Dedifferentiated amniotic fluid mesenchymal stem cell (primary cell): ENCODE measurements at regions not wholly inside any gene's neighbourhood (a gene's known extent, or its start where the extent isn't known, plus 50 kb on each side); places are given as distances from the start of the nearest gene placed in this dataset.
"Not testable (repeated sequence)": the region's sequence is repeated elsewhere in the genome, so short reads cannot be mapped to it uniquely, and the experiment has no call there.

Source experiments
- DNase-seq: peaks from one replicate; pipeline ENCODE4 v3.0.0-alpha.2; 2016; ENCODE audit errors: extremely low spot score

DNA sequence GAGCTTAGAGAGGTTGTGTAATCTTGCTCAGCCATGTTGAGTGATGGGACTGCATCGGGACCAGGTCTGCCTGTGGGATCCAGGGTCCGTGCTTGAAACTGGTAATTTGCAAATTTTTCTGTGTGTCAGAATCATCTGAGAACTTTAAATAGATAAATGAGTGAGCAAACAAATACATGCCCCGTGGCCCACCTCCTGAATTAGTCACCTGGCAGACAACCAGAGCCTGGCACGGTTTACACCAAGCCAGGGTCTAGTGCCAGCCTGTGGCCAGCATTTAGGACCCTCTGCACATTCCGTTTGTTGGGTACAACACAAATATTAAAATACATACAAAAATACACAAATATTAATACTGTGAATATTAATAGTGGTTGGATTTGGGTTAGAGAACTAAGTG lies 90.6 kb upstream of the STOX2 start:
- DNase-seq = no peak

DNA sequence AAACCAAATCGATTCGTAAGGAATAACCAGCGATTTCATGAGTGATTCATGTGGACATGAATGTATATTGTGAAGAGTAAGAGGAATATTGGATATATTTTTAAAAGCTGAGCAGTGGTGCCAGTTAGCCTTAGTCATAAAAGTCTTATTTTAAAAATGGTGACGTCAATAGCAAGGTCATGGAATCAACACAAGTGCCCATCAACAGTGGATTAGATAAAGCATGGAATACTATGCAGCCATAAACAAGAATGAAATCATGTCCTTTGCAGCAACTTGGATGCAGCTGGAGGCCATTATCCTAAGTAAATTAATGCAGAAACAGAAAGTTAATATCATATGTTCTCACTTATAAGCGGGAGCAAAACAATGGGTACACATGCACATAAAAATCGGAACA lies 89.0 kb upstream of the STOX2 start:
- DNase-seq = no peak

DNA sequence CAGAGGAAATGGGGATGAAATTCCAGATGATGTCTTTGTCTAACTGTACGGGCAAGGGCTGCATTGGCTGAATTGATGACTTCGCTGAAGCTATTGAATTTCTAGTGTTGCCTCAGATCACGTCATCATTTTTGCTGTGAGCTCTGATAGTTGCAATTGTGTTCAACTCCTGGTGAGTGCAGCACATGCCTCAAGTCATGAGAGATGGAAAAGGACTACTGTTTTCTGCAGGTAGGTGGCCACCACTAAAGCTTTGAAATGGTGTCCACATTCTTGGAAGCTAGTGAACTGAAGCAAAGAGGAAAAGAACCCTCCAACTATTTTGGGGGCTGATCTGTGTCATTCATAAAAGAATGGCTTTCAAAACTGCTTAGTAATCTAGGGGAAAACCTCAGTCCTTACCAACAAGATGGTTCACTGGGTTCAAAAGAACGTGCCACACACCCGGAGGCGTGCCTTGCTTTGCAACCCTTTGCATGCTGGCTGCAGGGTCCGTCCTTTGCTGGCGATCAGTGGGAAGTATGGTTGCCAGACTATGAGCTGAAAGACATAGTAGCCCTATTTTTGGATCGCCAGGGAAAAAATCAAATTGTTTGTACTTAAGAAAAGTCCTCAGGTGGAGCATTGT lies 88.1 kb upstream of the STOX2 start:
- no peak for DNase-seq

DNA sequence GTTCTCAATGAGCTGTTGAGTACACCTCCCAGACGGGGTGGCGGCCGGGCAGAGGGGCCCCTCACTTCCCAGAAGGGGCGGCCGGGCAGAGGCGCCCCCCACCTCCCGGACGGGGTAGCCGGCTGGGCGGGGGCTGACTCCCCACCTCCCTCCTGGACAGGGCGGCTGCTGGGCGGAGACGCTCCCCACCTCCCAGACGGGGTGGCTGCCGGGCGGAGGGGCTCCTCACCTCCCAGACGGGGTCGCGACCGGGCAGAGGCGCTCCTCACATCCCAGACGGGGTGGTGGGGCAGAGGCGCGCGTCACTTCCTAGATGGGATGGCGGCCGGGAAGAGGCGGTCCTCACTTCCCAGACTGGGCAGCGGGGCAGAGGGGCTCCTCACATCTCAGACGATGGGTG lies 86.5 kb upstream of the STOX2 start:
- DNase-seq = not testable (repeated sequence)

GRCh38 chr4:183821076-183821853 lies 83.8 kb upstream of the STOX2 start:
- DNase-seq = no peak

GRCh38 chr4:183823434-183823833 lies 81.7 kb upstream of the STOX2 start:
- DNase-seq = no peak

DNA sequence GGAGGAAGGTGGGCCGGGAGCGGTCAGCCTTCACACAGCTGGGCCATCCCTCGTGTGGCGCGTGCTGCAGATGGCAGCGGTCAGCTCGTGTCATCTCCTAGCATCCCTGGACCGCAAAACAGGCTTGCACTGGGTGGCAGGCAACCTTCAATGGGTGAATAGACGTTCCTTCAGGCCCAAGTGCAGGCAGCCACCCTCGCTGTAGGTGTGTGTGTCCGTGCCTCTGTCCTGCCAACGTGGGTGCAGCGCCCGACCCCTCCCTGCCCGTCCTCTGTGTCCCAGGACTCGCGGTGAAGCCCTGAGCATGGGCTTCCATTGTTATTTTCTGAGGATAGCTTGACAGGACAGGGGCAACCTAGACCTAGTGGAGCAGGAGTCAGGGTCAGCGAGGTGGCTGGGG lies 79.8 kb upstream of the STOX2 start:
- DNase-seq = no peak

DNA sequence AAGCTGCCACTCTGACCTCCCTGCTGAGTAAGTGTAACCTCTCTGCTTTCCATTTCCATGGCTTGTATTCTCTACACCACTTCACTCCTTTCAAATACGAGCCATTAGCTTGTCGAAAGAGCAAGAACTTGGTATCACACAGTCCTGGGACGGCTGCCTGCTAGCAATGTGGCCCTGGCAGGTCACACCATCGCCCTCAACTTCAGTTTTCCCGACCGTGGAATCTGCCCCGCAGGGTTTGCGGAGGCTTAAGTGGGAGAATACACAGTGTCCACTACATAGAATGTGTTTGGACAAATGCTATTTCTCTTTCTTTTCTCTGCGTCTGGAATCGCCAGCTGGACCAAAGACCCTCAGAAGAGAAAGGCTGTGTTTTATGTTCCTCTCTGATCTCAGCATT lies 78.6 kb upstream of the STOX2 start:
- no peak for DNase-seq

- no peak for DNase-seq
Measured at GRCh38 chr4:183828125-183828524, 77.0 kb upstream of the STOX2 start.

GRCh38 chr4:183828839-183829238 lies 76.3 kb upstream of the STOX2 start:
- DNase-seq = no peak

DNA sequence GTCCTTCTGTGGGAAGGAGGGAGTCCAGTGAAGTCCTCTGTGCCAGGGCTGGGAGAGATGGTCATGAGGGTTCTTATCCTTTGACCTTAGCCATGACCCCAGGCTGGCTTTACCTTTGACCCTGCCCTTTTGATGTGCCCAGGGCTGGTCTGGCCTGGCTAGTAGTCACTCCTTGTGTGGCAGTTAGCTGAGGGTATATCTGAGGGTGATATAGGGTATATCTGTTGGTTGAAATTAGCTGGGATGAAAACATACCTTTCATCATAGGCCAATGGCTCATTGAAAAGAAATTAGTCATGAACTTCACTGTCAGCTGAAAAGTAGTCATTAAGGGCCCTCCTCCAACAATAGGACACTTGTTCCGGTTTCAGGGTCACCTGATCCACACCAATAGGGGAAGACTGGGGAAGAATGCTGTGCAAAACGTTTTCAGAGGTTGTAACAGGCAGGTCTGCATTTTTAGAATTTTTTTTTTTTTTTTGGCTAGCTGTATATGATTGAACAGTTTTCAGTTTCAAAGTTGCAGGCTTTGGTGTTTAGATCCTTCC lies 74.6 kb upstream of the STOX2 start:
- DNase-seq = no peak

DNA sequence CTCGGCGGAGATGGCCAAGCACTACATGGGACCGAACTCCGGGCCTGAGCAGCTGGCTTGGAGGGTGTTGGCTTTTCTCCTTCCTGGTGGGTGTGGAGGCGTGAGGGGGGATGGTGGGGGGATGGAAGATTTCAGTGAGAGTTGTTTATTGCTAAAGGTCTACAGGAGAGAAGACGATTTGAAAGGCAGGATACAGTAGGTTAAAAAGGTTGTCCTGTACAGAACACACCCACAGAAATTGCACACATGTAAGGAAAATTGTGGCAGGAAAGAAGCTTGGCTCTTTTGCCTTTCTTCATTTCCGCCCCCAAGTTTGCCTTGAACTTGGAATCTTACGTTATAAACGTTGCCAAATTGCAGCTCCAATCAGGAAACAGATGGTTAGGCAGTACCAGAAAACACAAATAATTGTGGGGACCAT lies 74.1 kb upstream of the STOX2 start:
- no peak for DNase-seq

- DNase-seq = no peak
Measured at GRCh38 chr4:183831683-183832082, 73.4 kb upstream of the STOX2 start.

DNA sequence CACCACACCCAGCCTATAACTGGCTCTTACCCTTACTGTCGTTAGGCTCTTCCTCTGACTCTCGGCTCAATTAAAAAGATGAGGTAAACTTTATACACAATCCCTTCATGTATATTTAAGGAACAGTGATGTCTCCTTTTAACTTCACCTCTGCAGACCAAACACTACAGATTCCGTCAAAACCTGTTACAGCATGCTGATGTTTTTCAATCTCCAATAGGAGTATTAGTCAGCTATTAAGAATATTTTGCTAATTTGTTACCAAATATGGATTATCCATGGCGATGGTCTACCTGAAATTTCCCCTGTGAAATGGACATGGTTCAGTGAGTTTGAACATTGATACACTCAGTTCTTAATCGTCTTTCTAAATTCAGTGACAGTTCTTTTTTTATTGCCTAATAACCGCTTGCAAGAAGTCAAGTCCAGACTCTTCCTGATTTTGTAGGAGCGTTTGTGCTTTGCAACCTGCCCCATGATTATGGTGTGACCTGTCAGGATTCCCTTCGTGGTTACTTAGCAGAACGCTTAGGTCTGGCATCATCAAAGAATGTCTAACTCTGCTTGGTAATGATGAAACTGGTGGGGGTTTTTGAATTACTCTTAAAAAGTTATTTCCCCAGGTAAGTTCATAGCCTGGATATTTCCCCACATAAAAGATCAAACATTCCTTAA lies 72.2 kb upstream of the STOX2 start:
- DNase-seq = no peak

DNA sequence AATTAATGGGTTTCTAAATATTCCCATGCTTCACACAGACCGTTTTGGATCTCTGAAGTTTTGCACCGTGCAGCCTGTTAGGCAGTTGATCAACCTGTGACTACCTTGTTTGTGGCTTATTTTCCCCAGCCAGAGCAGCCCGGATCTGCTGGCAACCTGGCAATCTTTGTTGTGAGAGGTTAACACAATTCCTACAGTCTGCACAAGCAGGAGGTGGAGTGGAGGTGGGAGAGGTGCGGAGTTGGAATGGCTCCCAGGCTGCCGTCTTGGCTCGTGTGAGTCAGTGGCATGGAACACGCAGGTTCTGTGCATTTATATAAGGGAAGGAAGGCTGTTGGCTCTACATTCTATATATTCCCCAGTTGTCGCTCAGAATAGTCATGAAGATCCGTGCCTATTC lies 70.9 kb upstream of the STOX2 start:
- no peak for DNase-seq

DNA sequence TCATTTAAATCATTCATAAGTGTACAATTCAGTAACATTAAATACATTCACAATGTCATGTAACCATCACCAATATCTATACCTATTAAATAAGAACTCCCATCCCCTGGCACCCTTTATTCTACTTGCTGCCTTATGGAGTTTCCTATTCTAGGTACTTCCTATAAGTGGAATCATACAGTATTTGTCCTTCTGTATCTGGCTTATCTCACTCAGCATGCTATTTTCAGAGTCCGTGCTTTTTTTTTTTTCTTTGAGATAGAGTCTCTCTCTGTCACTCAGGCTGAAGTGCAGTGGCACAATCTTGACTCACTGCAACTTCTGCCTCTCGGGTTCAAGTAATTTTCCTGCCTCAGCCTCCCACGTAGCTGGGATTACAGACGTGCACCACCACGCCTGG lies 67.9 kb upstream of the STOX2 start:
- no peak for DNase-seq

DNA sequence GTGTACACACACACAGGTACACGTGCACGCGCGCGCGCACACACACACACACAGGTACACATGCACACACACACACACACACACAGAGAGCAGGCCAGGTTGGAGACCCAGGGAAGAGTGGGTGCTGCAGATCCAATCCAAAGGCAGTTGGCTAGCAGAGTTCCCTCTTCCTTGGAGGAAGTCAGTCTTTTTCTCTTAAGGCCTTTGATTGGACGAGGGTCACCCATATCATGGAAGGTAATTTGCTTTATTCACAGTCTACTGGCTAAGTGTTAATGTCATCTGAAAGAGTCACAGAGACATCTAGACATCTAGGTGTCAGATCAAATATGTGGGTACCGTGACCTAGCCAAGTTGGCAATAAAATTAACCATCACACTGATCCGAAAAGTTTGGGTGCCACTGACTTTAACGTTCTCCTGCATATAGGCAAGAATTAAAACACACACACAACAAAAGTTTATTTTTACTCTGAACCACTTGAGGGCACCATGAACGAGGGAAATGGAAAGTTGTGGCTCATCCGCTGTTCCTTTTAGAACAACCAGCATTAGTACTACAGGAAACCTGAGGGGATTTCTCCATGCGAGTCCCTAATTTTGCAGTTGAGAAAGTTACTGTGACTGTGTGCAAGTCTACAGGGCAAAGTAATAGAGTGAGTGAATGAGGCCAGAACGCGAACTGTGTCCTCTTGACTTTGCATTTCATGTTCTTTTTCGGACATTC lies 66.0 kb upstream of the STOX2 start:
- DNase-seq = no peak

DNA sequence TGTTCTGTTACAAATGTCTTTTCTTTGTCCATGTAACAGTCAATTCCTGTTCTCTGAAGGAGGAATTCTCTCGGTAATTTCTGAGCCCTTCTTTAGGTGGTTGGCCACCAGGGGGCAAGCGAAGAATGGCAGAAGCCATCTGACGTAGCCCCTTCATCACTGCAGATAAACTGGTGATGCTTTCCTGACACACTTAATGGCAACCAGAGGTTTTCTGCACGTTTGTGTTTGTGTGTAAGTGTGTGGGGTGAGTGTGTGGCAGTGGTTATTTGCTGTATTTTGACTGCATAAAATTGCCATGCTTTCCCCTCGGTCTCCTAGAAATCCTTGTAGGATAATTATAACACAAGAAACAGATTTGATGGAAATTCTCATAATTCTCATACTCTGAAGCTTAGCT lies 64.8 kb upstream of the STOX2 start:
- DNase-seq = peak; percentile 74

DNA sequence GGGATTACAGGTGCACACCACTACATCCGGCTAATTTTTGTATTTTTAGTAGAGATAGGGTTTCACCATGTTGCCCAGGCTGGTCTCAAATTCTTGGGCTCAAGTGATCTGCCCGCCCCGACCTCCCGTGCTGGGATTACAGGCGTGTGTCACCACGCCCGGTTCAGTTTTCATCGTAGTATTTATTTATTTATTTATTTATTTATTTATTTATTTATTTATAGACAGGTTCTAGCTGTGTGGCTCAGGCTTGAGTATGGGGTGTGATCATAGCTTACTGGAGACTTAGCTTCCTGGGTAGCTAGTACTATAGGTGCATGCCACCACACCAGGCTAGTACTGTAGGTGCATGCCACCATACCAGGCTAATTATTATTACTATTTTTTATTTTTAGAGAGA lies 64.1 kb upstream of the STOX2 start:
- DNase-seq = no peak

GRCh38 chr4:183842129-183842528 lies 63.0 kb upstream of the STOX2 start:
- no peak for DNase-seq

GRCh38 chr4:183843248-183843671 lies 61.8 kb upstream of the STOX2 start:
- DNase-seq = no peak

- DNase-seq = no peak
Measured at GRCh38 chr4:183846951-183847350, 58.2 kb upstream of the STOX2 start.
